ENCODE measurements at regions not wholly inside any gene's neighbourhood (a gene's known extent, or its start where the extent isn't known, plus 50 kb on each side); places are given as distances from the start of the nearest gene placed in this dataset.

- no peak for TF ChIP-seq ZBTB7A (IDR thresholded peaks at IDR 0.05; ENCODE audit: low read depth)
- no peak for TF ChIP-seq EP300 (IDR thresholded peaks at IDR 0.05; ENCODE audit: borderline replicate concordance)
- no peak for TF ChIP-seq YY1 (IDR thresholded peaks at IDR 0.05; ENCODE audit: low read depth)
- TF ChIP-seq, protein P1, sequence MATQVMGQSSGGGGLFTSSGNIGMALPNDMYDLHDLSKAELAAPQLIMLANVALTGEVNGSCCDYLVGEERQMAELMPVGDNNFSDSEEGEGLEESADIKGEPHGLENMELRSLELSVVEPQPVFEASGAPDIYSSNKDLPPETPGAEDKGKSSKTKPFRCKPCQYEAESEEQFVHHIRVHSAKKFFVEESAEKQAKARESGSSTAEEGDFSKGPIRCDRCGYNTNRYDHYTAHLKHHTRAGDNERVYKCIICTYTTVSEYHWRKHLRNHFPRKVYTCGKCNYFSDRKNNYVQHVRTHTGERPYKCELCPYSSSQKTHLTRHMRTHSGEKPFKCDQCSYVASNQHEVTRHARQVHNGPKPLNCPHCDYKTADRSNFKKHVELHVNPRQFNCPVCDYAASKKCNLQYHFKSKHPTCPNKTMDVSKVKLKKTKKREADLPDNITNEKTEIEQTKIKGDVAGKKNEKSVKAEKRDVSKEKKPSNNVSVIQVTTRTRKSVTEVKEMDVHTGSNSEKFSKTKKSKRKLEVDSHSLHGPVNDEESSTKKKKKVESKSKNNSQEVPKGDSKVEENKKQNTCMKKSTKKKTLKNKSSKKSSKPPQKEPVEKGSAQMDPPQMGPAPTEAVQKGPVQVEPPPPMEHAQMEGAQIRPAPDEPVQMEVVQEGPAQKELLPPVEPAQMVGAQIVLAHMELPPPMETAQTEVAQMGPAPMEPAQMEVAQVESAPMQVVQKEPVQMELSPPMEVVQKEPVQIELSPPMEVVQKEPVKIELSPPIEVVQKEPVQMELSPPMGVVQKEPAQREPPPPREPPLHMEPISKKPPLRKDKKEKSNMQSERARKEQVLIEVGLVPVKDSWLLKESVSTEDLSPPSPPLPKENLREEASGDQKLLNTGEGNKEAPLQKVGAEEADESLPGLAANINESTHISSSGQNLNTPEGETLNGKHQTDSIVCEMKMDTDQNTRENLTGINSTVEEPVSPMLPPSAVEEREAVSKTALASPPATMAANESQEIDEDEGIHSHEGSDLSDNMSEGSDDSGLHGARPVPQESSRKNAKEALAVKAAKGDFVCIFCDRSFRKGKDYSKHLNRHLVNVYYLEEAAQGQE (IDR thresholded peaks at IDR 0.05; ENCODE audit: low read depth) = no peak
- no peak for TF ChIP-seq MAX (IDR thresholded peaks at IDR 0.05)
- no peak for TF ChIP-seq TAF1 (IDR thresholded peaks at IDR 0.05; ENCODE audit: low read depth)
- no peak for TF ChIP-seq EGR1 (IDR thresholded peaks at IDR 0.05)
- no peak for TF ChIP-seq RAD21 (IDR thresholded peaks at IDR 0.05; ENCODE audit: low read depth)
- no peak for TF ChIP-seq NFIC (IDR thresholded peaks at IDR 0.05)
- no peak for TF ChIP-seq FOXM1 (IDR thresholded peaks at IDR 0.05; ENCODE audit: borderline replicate concordance, low read depth)
- TF ChIP-seq, protein P2, sequence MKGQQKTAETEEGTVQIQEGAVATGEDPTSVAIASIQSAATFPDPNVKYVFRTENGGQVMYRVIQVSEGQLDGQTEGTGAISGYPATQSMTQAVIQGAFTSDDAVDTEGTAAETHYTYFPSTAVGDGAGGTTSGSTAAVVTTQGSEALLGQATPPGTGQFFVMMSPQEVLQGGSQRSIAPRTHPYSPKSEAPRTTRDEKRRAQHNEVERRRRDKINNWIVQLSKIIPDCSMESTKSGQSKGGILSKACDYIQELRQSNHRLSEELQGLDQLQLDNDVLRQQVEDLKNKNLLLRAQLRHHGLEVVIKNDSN (IDR thresholded peaks at IDR 0.05) = no peak
- TF ChIP-seq CREB1 (IDR thresholded peaks at IDR 0.05; ENCODE audit: low read depth) = no peak
- no peak for TF ChIP-seq TEAD4 (IDR thresholded peaks at IDR 0.05)
- no peak for TF ChIP-seq CEBPB (IDR thresholded peaks at IDR 0.05)
- TF ChIP-seq TCF12 (IDR thresholded peaks at IDR 0.05; ENCODE audit: low read depth) = no peak
Measured at GRCh38 chr6:82441047-82441855, 77.6 kb downstream of the TPBG start.

DNA sequence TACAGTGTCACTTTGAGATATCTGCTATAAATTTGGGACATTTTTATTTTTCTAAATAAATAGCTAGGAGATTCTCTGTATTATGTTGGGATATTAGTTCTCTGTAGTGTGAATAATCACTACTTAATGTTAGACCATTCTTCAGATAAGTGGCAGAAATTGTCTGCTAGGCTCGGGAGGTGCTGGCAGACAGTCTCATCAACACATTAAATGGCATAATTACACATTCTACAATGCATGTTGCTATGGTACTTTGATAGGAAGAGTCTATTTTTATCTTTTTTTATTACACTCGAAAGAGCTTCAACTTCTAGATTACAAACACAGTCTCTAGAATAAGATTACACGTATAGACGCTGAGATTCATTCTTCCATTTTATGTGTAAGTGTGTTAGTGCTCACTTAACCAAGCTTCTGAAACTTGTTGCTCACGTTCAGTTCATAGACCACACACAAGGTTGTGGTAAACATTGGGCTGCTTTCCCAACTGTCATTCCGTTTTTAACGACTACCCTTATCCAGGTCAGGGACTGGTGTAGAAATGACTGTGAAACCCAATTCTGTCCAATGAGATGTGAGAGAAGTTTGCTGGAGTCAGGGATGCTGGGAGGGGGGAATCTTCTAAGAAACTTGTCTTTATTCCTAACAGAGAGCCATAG, 78.6 kb downstream of the TPBG start:
- TF ChIP-seq EP300 (IDR thresholded peaks at IDR 0.05; ENCODE audit: borderline replicate concordance) (no peak), EGR1 (IDR thresholded peaks at IDR 0.05) (no peak), TCF12 (IDR thresholded peaks at IDR 0.05; ENCODE audit: low read depth) (no peak), RAD21 (IDR thresholded peaks at IDR 0.05; ENCODE audit: low read depth) (no peak), YY1 (IDR thresholded peaks at IDR 0.05; ENCODE audit: low read depth) (no peak), NFIC (IDR thresholded peaks at IDR 0.05) (no peak), TEAD4 (IDR thresholded peaks at IDR 0.05) (no peak), ZBTB7A (IDR thresholded peaks at IDR 0.05; ENCODE audit: low read depth) (no peak), CEBPB (IDR thresholded peaks at IDR 0.05) (no peak)
- TF ChIP-seq, protein P1 (IDR thresholded peaks at IDR 0.05; ENCODE audit: low read depth) = no peak
- TF ChIP-seq, protein P2 (IDR thresholded peaks at IDR 0.05) = no peak

GRCh38 chr6:82458147-82458546, 94.5 kb downstream of the TPBG start:
- TF ChIP-seq TEAD4 (IDR thresholded peaks at IDR 0.05) (no peak), CEBPB (IDR thresholded peaks at IDR 0.05) (no peak), CREB1 (IDR thresholded peaks at IDR 0.05; ENCODE audit: low read depth) (no peak), RAD21 (IDR thresholded peaks at IDR 0.05; ENCODE audit: low read depth) (no peak), NFIC (IDR thresholded peaks at IDR 0.05) (no peak), FOXM1 (IDR thresholded peaks at IDR 0.05; ENCODE audit: borderline replicate concordance, low read depth) (no peak), EGR1 (IDR thresholded peaks at IDR 0.05) (no peak), TCF12 (IDR thresholded peaks at IDR 0.05; ENCODE audit: low read depth) (no peak), TAF1 (IDR thresholded peaks at IDR 0.05; ENCODE audit: low read depth) (no peak), YY1 (IDR thresholded peaks at IDR 0.05; ENCODE audit: low read depth) (no peak), EP300 (IDR thresholded peaks at IDR 0.05; ENCODE audit: borderline replicate concordance) (no peak), ZBTB7A (IDR thresholded peaks at IDR 0.05; ENCODE audit: low read depth) (no peak), MAX (IDR thresholded peaks at IDR 0.05) (no peak)
- TF ChIP-seq, protein P1 (IDR thresholded peaks at IDR 0.05; ENCODE audit: low read depth) = no peak
- TF ChIP-seq, protein P2 (IDR thresholded peaks at IDR 0.05) = no peak
